ENCODE measurements at regions not wholly inside any gene's neighbourhood (a gene's known extent, or its start where the extent isn't known, plus 50 kb on each side); places are given as distances from the start of the nearest gene placed in this dataset.

DNA sequence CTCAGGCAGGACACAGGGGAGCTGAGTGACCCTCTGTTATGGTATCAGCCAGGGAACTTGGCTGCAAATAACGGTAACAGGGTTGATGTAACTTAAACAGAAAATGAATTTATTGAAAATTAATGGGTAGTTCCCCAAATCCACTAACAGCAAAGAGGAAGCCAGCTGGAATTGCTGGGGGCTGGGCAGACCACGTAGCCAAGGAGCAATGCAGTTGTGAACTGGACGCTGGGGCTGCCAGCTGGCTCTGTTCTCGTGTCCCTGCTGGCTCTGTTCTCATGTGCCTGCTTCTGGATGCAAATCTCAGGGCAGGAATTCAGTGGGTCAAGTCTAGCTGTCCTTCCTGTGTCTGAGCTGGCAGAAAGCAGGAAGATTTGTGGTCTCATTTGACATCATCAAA is 1383.3 kb upstream of the TMEM132C start:
- DNase-seq (ENCODE audit: low read depth in 2 of 2): no peak
- TF ChIP-seq, protein P1, sequence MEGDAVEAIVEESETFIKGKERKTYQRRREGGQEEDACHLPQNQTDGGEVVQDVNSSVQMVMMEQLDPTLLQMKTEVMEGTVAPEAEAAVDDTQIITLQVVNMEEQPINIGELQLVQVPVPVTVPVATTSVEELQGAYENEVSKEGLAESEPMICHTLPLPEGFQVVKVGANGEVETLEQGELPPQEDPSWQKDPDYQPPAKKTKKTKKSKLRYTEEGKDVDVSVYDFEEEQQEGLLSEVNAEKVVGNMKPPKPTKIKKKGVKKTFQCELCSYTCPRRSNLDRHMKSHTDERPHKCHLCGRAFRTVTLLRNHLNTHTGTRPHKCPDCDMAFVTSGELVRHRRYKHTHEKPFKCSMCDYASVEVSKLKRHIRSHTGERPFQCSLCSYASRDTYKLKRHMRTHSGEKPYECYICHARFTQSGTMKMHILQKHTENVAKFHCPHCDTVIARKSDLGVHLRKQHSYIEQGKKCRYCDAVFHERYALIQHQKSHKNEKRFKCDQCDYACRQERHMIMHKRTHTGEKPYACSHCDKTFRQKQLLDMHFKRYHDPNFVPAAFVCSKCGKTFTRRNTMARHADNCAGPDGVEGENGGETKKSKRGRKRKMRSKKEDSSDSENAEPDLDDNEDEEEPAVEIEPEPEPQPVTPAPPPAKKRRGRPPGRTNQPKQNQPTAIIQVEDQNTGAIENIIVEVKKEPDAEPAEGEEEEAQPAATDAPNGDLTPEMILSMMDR (IDR thresholded peaks at IDR 0.05; ENCODE audit: low read depth, low read length): no peak
- H3K4me3 ChIP-seq (replicated peaks in 1 of 2; ENCODE audit: low read depth in 2 of 2, low read length in 2 of 2): no peak overlapping the region

GRCh38 chr12:126889501-126889900 is 1377.5 kb upstream of the TMEM132C start:
- no peak overlapping the region for H3K4me3 ChIP-seq (replicated peaks in 1 of 2; ENCODE audit: low read depth in 2 of 2, low read length in 2 of 2)
- TF ChIP-seq, protein P1 (IDR thresholded peaks at IDR 0.05; ENCODE audit: low read depth, low read length): no peak
- DNase-seq (ENCODE audit: low read depth in 2 of 2): no peak

DNA sequence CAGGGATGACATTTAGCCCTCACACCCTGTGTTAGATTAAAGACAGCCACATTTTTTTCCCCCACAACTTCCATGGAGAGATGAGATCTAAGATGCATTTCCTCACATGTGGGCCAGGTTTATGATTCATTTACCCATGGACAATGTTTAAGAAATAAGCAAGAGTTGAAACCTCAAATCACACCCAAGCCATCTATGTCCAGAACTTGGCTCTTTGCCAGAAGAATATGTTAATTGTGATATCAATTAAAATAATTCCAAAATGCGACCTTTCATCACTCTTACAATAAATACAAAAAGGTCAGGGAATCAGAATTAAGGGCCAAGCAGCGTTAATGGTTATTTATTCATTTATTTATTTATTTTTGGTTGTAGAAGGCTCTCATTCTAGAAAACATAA is 1376.9 kb upstream of the TMEM132C start:
- no peak for DNase-seq (ENCODE audit: low read depth in 2 of 2)
- no peak overlapping the region for H3K4me3 ChIP-seq (replicated peaks in 1 of 2; ENCODE audit: low read depth in 2 of 2, low read length in 2 of 2)
- TF ChIP-seq, protein P1 (IDR thresholded peaks at IDR 0.05; ENCODE audit: low read depth, low read length): no peak

DNA sequence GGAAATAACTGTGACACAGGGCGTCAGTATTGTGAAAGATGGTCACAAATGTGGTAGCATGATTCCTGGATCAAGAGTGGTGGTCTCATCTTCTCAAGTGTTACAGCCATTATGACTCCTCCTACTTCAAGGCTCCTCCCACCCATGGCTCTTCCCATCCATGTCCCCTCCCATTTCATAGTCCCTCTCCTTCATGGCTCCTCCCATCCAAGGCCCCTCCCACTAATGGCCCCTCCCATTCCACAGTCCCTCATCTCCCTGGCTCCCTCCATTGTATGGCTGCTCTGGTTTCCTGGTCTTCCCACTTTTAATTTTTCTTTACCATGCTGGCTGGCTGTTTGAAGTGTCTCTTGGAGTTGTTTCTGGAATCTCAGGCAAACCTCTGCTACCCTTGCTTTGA is 1375.2 kb upstream of the TMEM132C start:
- H3K4me3 ChIP-seq (replicated peaks in 1 of 2; ENCODE audit: low read depth in 2 of 2, low read length in 2 of 2): no peak overlapping the region
- no peak for DNase-seq (ENCODE audit: low read depth in 2 of 2)
- TF ChIP-seq, protein P1 (IDR thresholded peaks at IDR 0.05; ENCODE audit: low read depth, low read length): no peak

DNA sequence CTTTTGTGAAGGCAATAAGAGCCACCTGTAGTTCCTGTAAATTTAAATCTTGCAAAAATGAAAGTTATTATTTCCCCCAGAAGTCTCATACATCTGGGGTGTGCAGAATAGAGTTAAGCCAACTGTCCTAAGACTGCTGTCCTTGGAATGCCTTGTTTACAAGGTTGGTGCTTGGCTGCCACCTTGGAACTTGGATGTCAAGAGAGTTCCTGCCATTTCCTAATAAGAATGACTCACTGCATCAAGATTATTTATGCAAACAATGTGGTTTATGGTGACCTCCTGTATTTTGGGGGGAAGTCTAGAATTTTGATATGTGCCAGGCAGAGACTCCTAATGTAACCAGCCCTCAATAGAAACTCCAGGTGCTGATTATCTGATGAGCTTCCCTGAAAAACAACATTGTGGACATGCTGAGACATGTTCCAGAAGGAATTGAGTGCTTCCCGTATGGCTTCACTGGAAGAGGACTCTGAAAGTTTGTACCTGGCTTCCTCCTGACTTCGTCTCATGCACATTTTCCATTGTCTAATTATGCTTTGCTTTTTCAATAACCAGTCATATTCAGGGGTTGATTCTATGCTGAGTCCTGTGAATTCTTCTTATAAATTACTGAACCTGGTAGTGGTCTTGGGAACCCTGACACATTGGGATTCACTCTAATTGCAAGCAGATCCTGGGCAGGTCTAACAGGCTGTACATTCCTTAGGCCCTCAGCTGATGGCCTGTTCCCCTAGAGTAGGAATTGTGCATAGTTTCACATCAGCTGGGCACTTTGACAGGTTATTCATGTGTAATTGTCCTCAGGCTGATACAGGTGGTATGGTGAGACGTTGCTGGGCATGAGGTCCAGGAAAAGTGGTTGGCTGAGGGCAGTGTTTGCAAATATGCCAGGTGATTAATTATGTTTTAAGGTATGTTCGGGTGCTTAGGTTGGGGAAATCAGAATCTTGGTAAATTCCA is 1370.7 kb upstream of the TMEM132C start:
- DNase-seq (ENCODE audit: low read depth in 2 of 2): peak in 1 of 2 donors; percentile 12
- TF ChIP-seq, protein P1 (IDR thresholded peaks at IDR 0.05; ENCODE audit: low read depth, low read length): no peak
- no peak overlapping the region for H3K4me3 ChIP-seq (replicated peaks in 1 of 2; ENCODE audit: low read depth in 2 of 2, low read length in 2 of 2)

DNA sequence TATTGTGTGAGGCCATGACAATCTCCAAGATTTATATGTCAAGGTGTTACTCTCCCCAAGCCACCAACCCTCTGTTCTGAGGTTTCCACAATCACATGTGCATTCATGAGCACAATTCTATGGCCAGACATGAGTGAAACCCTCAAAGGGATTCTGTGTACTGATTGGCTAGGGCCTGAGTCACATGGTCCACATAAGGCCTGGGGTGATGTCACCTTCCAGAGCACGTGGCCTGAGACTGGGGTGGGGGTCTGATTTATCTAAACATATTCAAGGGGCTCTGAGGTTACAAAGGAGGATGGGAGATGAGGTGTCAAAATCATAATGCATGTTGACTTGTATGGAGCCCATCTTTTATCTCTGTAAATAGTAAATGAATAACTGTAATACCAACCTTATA is 1369.9 kb upstream of the TMEM132C start:
- no peak for DNase-seq (ENCODE audit: low read depth in 2 of 2)
- no peak overlapping the region for H3K4me3 ChIP-seq (replicated peaks in 1 of 2; ENCODE audit: low read depth in 2 of 2, low read length in 2 of 2)
- TF ChIP-seq, protein P1 (IDR thresholded peaks at IDR 0.05; ENCODE audit: low read depth, low read length): no peak

All from cardiac fibroblast (primary cell).